Testis (tissue), 2 donors: ENCODE measurements at regions not wholly inside any gene's neighbourhood (a gene's known extent, or its start where the extent isn't known, plus 50 kb on each side); places are given as distances from the start of the nearest gene placed in this dataset.

Experiments used
- DNase-seq: peaks from one replicate; pipeline ENCODE4 v3.0.0-alpha.2; 2019
- H3K27ac ChIP-seq, 2 donors: fragments of 200-600 bp; sonication (generic); one replicate each; pipeline ENCODE4 v1.5.1; 2019
- H3K27me3 ChIP-seq: fragments of 200-600 bp; sonication (generic); one replicate; pipeline ENCODE4 v1.5.1; 2019
- H3K36me3 ChIP-seq: fragments of 200-600 bp; sonication (generic); one replicate; pipeline ENCODE4 v1.5.1; 2017; ENCODE audit warnings: low read depth; ENCODE audit errors: missing control alignments
- H3K4me1 ChIP-seq: fragments of 200-600 bp; sonication (generic); one replicate; pipeline ENCODE4 v1.5.1; 2019
- H3K4me3 ChIP-seq, 2 donors: fragments of 200-600 bp; sonication (generic); one replicate each; pipeline ENCODE4 v1.5.1; 2017 to 2019
- H3K9me3 ChIP-seq: fragments of 200-600 bp; sonication (generic); one replicate; pipeline ENCODE4 v1.5.1; 2017
- CTCF ChIP-seq, 3 experiments: fragments of 450-650 bp in 2 of 3; fragments of 200-600 bp in 1 of 3; sonication (generic) in 1 of 3; IDR thresholded peaks; one replicate each; pipeline ENCODE4 v1.5.1; 2016 to 2019; ENCODE audit warnings: antibody characterized with exemption in 3 of 3, mild to moderate bottlenecking in 2 of 3, moderate library complexity in 1 of 3
- POLR2A ChIP-seq: fragments of 450-650 bp; IDR thresholded peaks from one replicate; pipeline ENCODE4 v1.6.1; 2017; ENCODE audit warnings: antibody characterized with exemption, mild to moderate bottlenecking, moderate library complexity
- WGBS, 2 donors: methylation state at CpG; one replicate each; pipeline ENCODE4 v1.1.5; 2018; 5-methylcytosine and 5-hydroxymethylcytosine counted together
- intact Hi-C: fragments of 100-400 bp; cut with DNase I; formaldehyde crosslinking; loops from one replicate; pipeline ENCODE4 v1.15.1; 2023; ENCODE audit warnings: low total_unique reads

GRCh38 chr12:46534327-46534840 is 161.8 kb upstream of the SLC38A2 start:
- intact Hi-C loops: no loop called here
- no peak overlapping the region for H3K4me3 ChIP-seq
- H3K36me3 ChIP-seq: no peaks in the 10 kb centered on the region
- no peaks in the 10 kb centered on the region for H3K4me1 ChIP-seq
- DNase-seq: no peak
- TF ChIP-seq POLR2A (no peak), CTCF (IDR thresholded peaks at IDR 0.05) (no peak)
- no peak overlapping the region for H3K27ac ChIP-seq
- H3K27me3 ChIP-seq: no peaks in the 10 kb centered on the region
- no peaks in the 10 kb centered on the region for H3K9me3 ChIP-seq
- WGBS, 2 donors: 60 to 76% methylated on average over 1 of the region's 1 CpG

- Histone ChIP-seq H3K36me3 (no peaks in the 10 kb centered on the region), H3K27me3 (no peaks in the 10 kb centered on the region), H3K27ac (no peak overlapping the region), H3K9me3 (no peaks in the 10 kb centered on the region), H3K4me1 (no peaks in the 10 kb centered on the region), H3K4me3 (no peak overlapping the region)
- WGBS, 2 donors: 67 to 72% methylated on average over 2 of the region's 2 CpGs
- intact Hi-C loops: no loop called here
- no peak for DNase-seq
- TF ChIP-seq CTCF (IDR thresholded peaks at IDR 0.05): no peak
Observed at GRCh38 chr12:46533723-46534122, 161.2 kb upstream of the SLC38A2 start.

GRCh38 chr12:46531804-46532203 is 159.2 kb upstream of the SLC38A2 start:
- 97 to 100% methylated on average over 3 of the region's 3 CpGs for WGBS, 2 donors
- Histone ChIP-seq H3K4me1 (no peaks in the 10 kb centered on the region), H3K9me3 (no peaks in the 10 kb centered on the region), H3K4me3 (no peak overlapping the region), H3K27ac (no peak overlapping the region), H3K36me3 (no peaks in the 10 kb centered on the region), H3K27me3 (no peaks in the 10 kb centered on the region)
- DNase-seq: no peak
- intact Hi-C loops: no loop called here
- TF ChIP-seq POLR2A: no peak
- no peak for TF ChIP-seq CTCF (IDR thresholded peaks at IDR 0.05)

GRCh38 chr12:46531059-46531785 is 158.6 kb upstream of the SLC38A2 start:
- no peaks in the 10 kb centered on the region for H3K27me3 ChIP-seq
- H3K4me1 ChIP-seq: no peaks in the 10 kb centered on the region
- H3K9me3 ChIP-seq: no peaks in the 10 kb centered on the region
- intact Hi-C loops: no loop called here
- no peak overlapping the region for H3K27ac ChIP-seq
- H3K4me3 ChIP-seq: no peak overlapping the region
- WGBS, 2 donors: 96 to 98% methylated on average over 5 to 6 of the region's 6 CpGs
- DNase-seq: no peak
- no peaks in the 10 kb centered on the region for H3K36me3 ChIP-seq
- TF ChIP-seq CTCF (IDR thresholded peaks at IDR 0.05): no peak
- TF ChIP-seq POLR2A: no peak
